K562 (cell line): ENCODE measurements at regions not wholly inside any gene's neighbourhood (a gene's known extent, or its start where the extent isn't known, plus 50 kb on each side); places are given as distances from the start of the nearest gene placed in this dataset.

Source experiments
- ATAC-seq: fragments of 200-7000 bp; cut with Tn5 transposase; 3 replicates; pipeline ENCODE4 v1.9.1; 2020; ENCODE audit warnings: moderate library complexity
- BruUV-seq: library from RNA; stranded (reverse); fragments of 400-500 nt; replicated peaks from 2 replicates; lab custom pipeline; 2021; lab: Mats Ljungman, UMichigan
- CTCF ChIA-PET: fragments of 300-600 bp; formaldehyde crosslinking; extraction: SDS; loops from one replicate; lab custom pipeline; 2021; ENCODE audit warnings: low intra/inter-chr PET ratio; lab: Yijun Ruan, JAX
- POLR2A ChIA-PET: fragments of 300-600, 350-650 bp; sonication (Branson Sonifier 250); formaldehyde crosslinking; extraction: SDS; loops from one replicate; lab custom pipeline; 2021; ENCODE audit warnings: antibody characterized with exemption, inconsistent platforms; lab: Yijun Ruan, JAX
- DNase-seq, 4 experiments: peaks; one replicate each; pipeline versions ENCODE4 v3.0.0 to v3.0.0-alpha.2; 2011 to 2018; ENCODE audit warnings: low spot score in 3 of 4, mixed read lengths in 3 of 4; ENCODE audit errors: extremely low read depth in 1 of 4
- FAIRE-seq: peaks from 2 replicates; lab custom pipeline; 2011; peaks lifted over from hg19 to GRCh38; lab: Jason Lieb, UNC
- H2AFZ ChIP-seq: 2 replicates; pipeline ENCODE4 v1.6.0; 2011; ENCODE audit warnings: low read depth, low read length, control low read depth, inconsistent platforms
- H3K27ac ChIP-seq: fragments of 200-600 bp; 3 replicates; pipeline ENCODE4 v1.8.0; 2011; ENCODE audit warnings: low read depth, mild to moderate bottlenecking, control low read depth, inconsistent platforms, low read length, moderate library complexity, mixed read lengths; ENCODE audit errors: extremely low read depth
- H3K27me3 ChIP-seq, 2 experiments: fragments of 300-600 bp in 1 of 2; 2 replicates in 1 of 2; 3 replicates in 1 of 2; pipeline versions ENCODE4 v1.6.0 to v1.8.0; 2011; ENCODE audit warnings: inconsistent platforms in 2 of 2, low read length in 2 of 2, mild to moderate bottlenecking in 1 of 2, mixed read lengths in 1 of 2, moderate library complexity in 1 of 2; ENCODE audit not compliant: control insufficient read depth in 2 of 2, insufficient read depth in 2 of 2
- H3K36me3 ChIP-seq: fragments of 300-600 bp; 3 replicates; pipeline ENCODE4 v1.8.0; 2011; ENCODE audit warnings: mild to moderate bottlenecking, low read length, inconsistent platforms; ENCODE audit not compliant: control insufficient read depth, insufficient read depth
- H3K4me1 ChIP-seq, 2 experiments: fragments of 200-600 bp in 1 of 2; replicated peaks in 1 of 2; 2 replicates in 1 of 2; 3 replicates in 1 of 2; pipeline versions ENCODE4 v1.5.1 to v1.8.0; 2011; ENCODE audit warnings: inconsistent platforms in 2 of 2, low read length in 2 of 2, mild to moderate bottlenecking in 1 of 2, mixed read lengths in 1 of 2, moderate library complexity in 1 of 2; ENCODE audit not compliant: control insufficient read depth in 2 of 2, insufficient read depth in 2 of 2
- H3K4me2 ChIP-seq: 2 replicates; pipeline ENCODE4 v1.6.1; 2011; ENCODE audit warnings: low read length, control low read depth, inconsistent platforms, mixed read lengths; ENCODE audit not compliant: insufficient read depth
- H3K4me3 ChIP-seq: fragments of 200-600 bp; sonication (generic), shearing (Covaris generic); 2 replicates; pipeline ENCODE4 v1.5.1; 2016; ENCODE audit warnings: control low read depth, inconsistent platforms
- H3K79me2 ChIP-seq: fragments of 200-600 bp; 3 replicates; pipeline ENCODE4 v1.8.0; 2011; ENCODE audit warnings: low read length, inconsistent platforms; ENCODE audit not compliant: control insufficient read depth, insufficient read depth
- H3K9ac ChIP-seq, 2 experiments: 2 replicates each; pipeline versions ENCODE4 v1.6.0 to v1.6.1; 2011; ENCODE audit warnings: low read depth in 2 of 2, low read length in 2 of 2, control low read depth in 1 of 2, inconsistent platforms in 1 of 2, mild to moderate bottlenecking in 1 of 2, mixed read lengths in 1 of 2; ENCODE audit not compliant: insufficient read depth in 1 of 2
- H3K9me1 ChIP-seq: one replicate; pipeline ENCODE4 v1.6.0; 2011; ENCODE audit warnings: inconsistent platforms, mild to moderate bottlenecking, low read length, moderate library complexity; ENCODE audit not compliant: control insufficient read depth, insufficient read depth
- H3K9me3 ChIP-seq: replicated peaks from 2 replicates; pipeline ENCODE4 v1.5.1; 2011; ENCODE audit warnings: low read depth, low read length, inconsistent platforms; ENCODE audit not compliant: control insufficient read depth, insufficient read depth
- H4K20me1 ChIP-seq: replicated peaks from 2 replicates; pipeline ENCODE4 v1.6.1; 2011; ENCODE audit warnings: low read length, inconsistent platforms, mixed read lengths; ENCODE audit not compliant: control insufficient read depth, insufficient read depth
- RFX5 ChIP-seq: IDR thresholded peaks from 2 replicates; pipeline ENCODE4 v1.6.1; 2011; ENCODE audit warnings: low read depth, mild to moderate bottlenecking, improper control_type of control experiment, low read length
- ZBTB11 ChIP-seq, 3 experiments: fragments of 200-800 bp in 1 of 3; fragments of 250-450 bp in 1 of 3; fragments of 450-650 bp in 1 of 3; sonication (Bioruptor Pico) in 1 of 3; sonication (Bioruptor generic) in 1 of 3; formaldehyde crosslinking in 1 of 3; IDR thresholded peaks; 2 replicates each; pipeline versions ENCODE4 v1.6.1 to v1.8.0; 2016 to 2022; ENCODE audit warnings: mild to moderate bottlenecking in 2 of 3, missing genetic modification characterization in 2 of 3, missing compliant biosample characterization in 1 of 3, moderate library complexity in 1 of 3
- ZNF407 ChIP-seq: fragments of 450-650 bp; IDR thresholded peaks from 2 replicates; pipeline ENCODE4 v1.6.1; 2016; ENCODE audit warnings: low read depth
- WGBS: fragments of 100-300 bp; shearing (Covaris generic); methylation state at CpG from one replicate; pipeline ENCODE4 v1.1.6; 2016; ENCODE audit warnings: low coverage, mixed read lengths; ENCODE audit not compliant: insufficient coverage; ENCODE audit errors: missing lambda C conversion rate; 5-methylcytosine and 5-hydroxymethylcytosine counted together
- in situ Hi-C: fragments of 300-500 bp; cut with MboI; formaldehyde crosslinking; loops from 4 replicates; pipeline ENCODE4 v1.15.0; 2018; ENCODE audit warnings: inconsistent platforms, mixed read lengths
- intact Hi-C: fragments of 100-400 bp; cut with micrococcal nuclease; formaldehyde crosslinking; loops from 2 replicates; pipeline ENCODE4 v1.14.2; 2022

GRCh38 chr10:131739206-131739605 lies 161.6 kb upstream of the PPP2R2D start:
- no peaks in the 10 kb centered on the region for H3K79me2 ChIP-seq
- TF ChIP-seq ZNF407 (no peak), ZBTB11 (CRISPR knock-in tag; IDR thresholded peaks at IDR 0.05) (no peak), RFX5 (no peak)
- in situ Hi-C loops = no loop called here
- H3K4me2 ChIP-seq = no peak overlapping the region
- intact Hi-C loops = no loop called here
- WGBS = 0% methylated on average over 8 of the region's 10 CpGs
- no peaks in the 10 kb centered on the region for H3K9me1 ChIP-seq
- POLR2A ChIA-PET = no interaction called here
- H3K9ac ChIP-seq = no peak overlapping the region
- DNase-seq = no peak
- no peak for ATAC-seq
- H3K4me1 ChIP-seq = no peaks in the 10 kb centered on the region; a peak in 1 of 5 replicates
- CTCF ChIA-PET = no interaction called here
- H3K27me3 ChIP-seq = peaks cover 0 to 5% of the 10 kb centered on the region in 2 experiments; a peak in 2 of 5 replicates
- FAIRE-seq = no peak
- BruUV-seq = no TSS peak
- no peaks in the 10 kb centered on the region for H3K36me3 ChIP-seq
- no peaks in the 10 kb centered on the region for H4K20me1 ChIP-seq
- H3K9me3 ChIP-seq = no peaks in the 10 kb centered on the region
- no peak overlapping the region for H3K4me3 ChIP-seq
- no peak overlapping the region for H2AFZ ChIP-seq
- no peak overlapping the region for H3K27ac ChIP-seq
